Loucy (cell line): ENCODE measurements at regions not wholly inside any gene's neighbourhood (a gene's known extent, or its start where the extent isn't known, plus 50 kb on each side); places are given as distances from the start of the nearest gene placed in this dataset.
"Not testable (repeated sequence)": the region's sequence is repeated elsewhere in the genome, so short reads cannot be mapped to it uniquely, and the experiment has no call there.

Experiments used
- EZH2phosphoT487 ChIP-seq: fragments of 200-600 bp; IDR thresholded peaks from 2 replicates; pipeline ENCODE4 v1.6.1; 2018; ENCODE audit warnings: antibody characterized with exemption, mild to moderate bottlenecking, moderate library complexity, borderline replicate concordance
- TF ChIP-seq, protein P1 (sequence below): fragments of 200-600 bp; sonication (generic); conservative IDR thresholded peaks from 2 replicates; pipeline ENCODE4 v1.5.1; 2014; ENCODE audit warnings: mild to moderate bottlenecking, antibody characterized with exemption, low read length

- TF ChIP-seq, protein P1, sequence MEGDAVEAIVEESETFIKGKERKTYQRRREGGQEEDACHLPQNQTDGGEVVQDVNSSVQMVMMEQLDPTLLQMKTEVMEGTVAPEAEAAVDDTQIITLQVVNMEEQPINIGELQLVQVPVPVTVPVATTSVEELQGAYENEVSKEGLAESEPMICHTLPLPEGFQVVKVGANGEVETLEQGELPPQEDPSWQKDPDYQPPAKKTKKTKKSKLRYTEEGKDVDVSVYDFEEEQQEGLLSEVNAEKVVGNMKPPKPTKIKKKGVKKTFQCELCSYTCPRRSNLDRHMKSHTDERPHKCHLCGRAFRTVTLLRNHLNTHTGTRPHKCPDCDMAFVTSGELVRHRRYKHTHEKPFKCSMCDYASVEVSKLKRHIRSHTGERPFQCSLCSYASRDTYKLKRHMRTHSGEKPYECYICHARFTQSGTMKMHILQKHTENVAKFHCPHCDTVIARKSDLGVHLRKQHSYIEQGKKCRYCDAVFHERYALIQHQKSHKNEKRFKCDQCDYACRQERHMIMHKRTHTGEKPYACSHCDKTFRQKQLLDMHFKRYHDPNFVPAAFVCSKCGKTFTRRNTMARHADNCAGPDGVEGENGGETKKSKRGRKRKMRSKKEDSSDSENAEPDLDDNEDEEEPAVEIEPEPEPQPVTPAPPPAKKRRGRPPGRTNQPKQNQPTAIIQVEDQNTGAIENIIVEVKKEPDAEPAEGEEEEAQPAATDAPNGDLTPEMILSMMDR: not testable (repeated sequence)
- not testable (repeated sequence) for TF ChIP-seq EZH2phosphoT487
These were observed 210.8 kb upstream of the FRG2C start for GRCh38 chr3:75453328-75453727.
